Stimulated activated CD4-positive, alpha-beta T cell treated with anti-CD3 and anti-CD28 coated beads, Interleukin-4, amount 100 ng/mL, for 4 hours (primary cell): ENCODE measurements at regions not wholly inside any gene's neighbourhood (a gene's known extent, or its start where the extent isn't known, plus 50 kb on each side); places are given as distances from the start of the nearest gene placed in this dataset.
A peak's percentile ranks its signal among the peaks of the same experiment; 100 is the strongest.

Experiments used
- DNase-seq, 2 experiments: peaks; one replicate each; pipeline ENCODE4 v3.0.0-alpha.2; 2020

GRCh38 chr9:124179196-124180071 is 78.3 kb upstream of the NEK6 start:
- no peak for DNase-seq

DNA sequence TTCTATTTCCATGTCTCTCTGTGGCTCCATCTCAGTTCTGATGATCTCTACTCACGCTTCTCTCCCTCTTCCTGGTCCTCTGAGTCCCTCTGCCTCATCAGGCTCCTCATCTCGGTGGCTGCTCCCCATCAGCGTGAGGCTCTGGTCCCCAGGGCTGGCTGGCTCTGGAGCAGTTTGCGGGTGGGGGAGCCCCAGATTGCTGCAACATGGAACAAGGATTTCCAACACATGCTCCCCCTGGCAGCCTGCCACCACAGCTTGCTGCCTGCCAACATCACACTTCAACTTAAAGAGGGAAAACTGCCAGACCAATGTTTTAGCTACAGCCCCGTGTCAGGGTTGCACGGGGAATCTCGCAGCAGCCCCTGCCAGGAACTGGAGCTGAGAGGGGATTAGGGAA is 77.2 kb upstream of the NEK6 start:
- DNase-seq, result no peak

- no peak for DNase-seq
These were observed 75.0 kb upstream of the NEK6 start for GRCh38 chr9:124182741-124183140.

DNA sequence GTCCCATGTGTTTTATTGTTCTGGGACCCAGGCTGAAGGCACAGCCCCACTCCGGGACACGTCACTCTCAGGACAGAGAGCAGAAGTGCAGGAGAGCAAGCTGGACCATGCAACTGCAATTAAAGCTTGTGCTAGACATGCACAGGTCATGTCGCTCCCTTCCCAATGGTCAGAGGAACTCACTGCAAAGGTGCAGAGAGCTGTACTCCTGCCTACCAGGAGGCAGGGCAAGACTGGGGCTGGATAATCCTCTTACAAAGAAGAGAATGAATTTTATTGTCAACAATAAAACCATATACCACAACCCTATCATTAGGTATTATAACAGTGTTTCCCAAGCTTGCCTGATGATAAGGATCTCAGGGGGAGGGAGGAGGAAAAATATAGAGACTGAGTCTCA is 74.0 kb upstream of the NEK6 start:
- no peak for DNase-seq

GRCh38 chr9:124185413-124185812 is 72.3 kb upstream of the NEK6 start:
- no peak for DNase-seq

DNA sequence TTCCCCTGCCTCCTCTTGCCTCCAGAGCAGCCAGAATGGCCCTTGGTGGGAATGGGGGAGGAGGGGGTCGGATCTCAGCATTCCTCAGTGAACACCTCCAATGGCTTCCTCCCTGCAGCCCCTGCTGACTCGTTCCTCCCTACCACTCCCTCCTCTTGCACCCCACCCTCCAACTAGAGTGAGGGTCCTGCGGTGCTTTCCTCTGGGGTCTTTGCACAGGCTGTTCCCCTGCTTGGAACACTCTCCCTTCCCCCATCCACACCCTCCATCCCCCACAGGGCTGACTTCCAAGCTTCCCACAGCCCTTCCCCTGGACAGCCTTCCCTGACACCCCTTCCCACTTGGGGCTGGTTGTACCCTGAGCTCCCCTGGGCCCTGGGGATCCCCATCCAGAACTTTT is 70.4 kb upstream of the NEK6 start:
- DNase-seq, result no peak

GRCh38 chr9:124188331-124189110 is 69.2 kb upstream of the NEK6 start:
- no peak for DNase-seq

GRCh38 chr9:124190761-124191160 is 67.0 kb upstream of the NEK6 start:
- DNase-seq, result no peak

DNA sequence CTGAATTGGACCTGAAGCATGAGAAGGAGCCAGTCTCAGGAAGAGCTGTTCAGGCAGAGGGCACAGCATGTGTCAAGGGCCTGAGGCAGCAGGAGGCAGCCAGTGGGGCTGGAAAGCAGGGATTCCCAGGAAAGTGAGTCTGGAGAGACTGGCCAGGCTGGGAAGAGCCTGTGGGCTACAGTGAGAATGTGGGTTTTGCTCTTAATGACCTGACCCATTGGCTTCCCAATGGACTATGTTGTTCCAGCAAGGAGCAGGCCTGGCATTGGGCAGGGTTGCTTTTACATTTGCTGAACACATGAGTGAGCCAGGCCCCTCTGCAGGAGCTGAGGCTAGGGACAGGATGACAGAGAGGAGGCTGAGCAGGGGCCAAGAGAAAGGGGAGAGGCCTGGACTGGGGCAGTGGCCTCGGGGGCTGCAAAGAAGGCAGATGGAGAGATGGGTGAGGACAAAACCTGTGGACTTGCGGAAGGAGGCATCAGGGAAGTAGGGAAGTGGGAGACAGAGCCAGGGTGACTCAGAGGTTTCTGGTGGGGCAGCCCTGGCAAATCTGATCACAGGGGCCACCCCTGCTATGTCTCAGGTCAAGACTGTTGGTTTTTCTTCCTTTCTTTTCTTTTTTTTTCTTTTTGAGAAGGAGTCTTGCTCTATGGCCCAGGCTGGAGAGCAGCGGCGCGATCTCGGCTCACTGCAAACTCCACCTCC is 65.9 kb upstream of the NEK6 start:
- no peak for DNase-seq

GRCh38 chr9:124196814-124197176 is 61.0 kb upstream of the NEK6 start:
- DNase-seq, result no peak

DNA sequence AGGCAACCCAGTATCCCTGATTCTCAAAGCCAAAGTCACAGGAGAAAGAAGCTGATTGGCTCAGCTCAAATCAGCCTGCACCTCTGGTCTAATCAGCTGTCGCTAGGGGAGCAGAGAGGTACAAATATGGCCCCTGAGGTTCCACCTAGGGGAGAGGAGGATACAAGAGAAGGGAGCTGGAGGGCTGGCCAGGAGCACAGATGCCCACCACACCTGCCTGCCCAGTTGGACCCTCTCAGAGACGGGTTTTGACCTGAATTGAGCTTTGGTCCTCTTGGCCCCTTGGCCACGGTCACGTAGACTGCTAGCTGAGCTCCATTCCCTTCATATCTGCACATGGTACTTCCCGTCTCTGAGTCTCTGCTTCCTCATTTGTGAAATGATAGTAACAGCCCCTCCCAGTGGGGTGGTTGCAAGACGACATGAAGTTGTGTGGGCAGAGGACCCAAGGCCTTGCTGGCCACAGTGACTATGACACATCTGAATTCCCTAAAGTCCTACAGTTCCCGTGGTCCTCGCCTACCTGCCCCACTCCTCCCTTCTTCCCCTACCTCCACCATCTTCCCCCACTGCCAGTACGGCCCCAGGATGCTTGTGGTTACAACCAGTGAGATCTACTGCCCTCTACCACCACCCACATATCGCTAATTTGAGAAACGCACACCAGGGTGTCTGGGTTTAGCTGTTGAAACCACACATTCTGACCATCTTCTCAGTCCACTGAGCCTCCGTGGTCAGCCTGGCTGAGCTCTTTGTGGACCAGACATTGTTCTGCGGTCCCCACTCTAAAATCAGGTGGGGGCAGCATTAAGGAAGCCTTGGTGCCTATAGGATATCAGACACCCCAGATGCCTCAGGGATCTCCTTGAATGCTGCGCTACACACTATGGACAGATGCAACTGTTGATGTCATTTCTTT is 60.3 kb upstream of the NEK6 start:
- DNase-seq, result no peak

DNA sequence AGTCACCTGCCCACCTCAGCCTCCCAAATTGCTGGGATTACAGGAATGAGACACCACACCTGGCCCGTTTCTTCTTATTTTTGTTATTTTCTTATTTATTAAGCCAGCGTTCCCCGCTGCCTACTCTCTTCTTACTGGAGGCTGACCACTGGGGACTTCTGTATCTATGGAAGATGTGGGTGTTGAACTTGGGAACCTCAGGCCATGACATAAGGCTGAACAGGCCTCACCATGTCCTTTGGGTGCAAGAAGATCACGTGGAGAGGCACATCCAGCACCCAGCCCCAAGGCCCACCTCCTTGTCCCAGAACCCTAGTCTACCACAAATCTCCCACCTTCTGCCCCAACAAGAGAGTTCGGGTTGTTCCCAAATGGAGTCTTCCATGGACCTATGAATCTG is 59.4 kb upstream of the NEK6 start:
- DNase-seq, result no peak

GRCh38 chr9:124198948-124199347 is 58.8 kb upstream of the NEK6 start:
- no peak for DNase-seq

DNA sequence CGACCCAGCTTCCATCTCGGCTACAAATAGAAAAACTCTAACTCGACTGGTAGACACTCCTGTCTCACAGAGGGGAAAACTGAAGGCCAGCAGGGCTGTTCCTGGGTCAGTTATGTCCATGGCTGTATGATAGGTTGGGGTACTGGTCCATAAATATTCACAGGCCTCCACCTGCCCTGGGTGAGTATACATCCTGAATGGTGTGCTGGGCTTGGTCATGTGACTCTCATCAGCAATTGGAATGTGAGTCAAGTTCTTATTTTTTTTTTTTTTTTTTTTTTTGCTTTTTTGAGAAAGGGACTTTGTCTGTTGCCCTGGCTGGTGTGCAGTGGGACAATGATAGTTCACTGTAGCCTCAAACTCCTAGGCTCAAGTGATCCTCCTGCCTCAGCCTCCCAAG is 58.3 kb upstream of the NEK6 start:
- DNase-seq, result no peak

DNA sequence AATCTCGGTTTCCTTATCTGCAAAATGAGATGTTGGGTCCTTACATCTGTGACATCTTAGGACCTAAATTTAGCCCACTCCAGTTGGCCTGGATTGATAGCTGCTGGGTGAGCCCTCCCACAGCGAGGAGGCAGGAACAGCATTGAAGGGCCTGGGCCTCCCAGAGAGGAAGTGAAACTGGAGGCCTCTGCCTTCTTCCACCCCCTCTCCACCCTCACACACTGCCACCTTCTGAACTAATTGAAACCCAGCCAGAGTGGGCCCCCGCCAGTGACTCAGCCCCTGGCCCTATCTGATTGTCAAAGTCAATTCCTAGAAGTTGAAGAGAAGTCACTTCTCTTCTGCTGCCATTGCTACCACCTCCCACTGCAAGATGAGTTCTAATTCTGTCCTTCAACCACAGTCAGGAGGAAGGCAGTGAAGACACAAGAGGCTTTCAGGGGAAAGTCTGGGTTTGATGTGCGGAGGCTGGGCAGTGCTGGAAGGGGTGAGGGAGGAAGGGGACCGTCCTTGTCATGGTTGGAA is 55.2 kb upstream of the NEK6 start:
- peak; percentile 76 to 89 for DNase-seq

DNA sequence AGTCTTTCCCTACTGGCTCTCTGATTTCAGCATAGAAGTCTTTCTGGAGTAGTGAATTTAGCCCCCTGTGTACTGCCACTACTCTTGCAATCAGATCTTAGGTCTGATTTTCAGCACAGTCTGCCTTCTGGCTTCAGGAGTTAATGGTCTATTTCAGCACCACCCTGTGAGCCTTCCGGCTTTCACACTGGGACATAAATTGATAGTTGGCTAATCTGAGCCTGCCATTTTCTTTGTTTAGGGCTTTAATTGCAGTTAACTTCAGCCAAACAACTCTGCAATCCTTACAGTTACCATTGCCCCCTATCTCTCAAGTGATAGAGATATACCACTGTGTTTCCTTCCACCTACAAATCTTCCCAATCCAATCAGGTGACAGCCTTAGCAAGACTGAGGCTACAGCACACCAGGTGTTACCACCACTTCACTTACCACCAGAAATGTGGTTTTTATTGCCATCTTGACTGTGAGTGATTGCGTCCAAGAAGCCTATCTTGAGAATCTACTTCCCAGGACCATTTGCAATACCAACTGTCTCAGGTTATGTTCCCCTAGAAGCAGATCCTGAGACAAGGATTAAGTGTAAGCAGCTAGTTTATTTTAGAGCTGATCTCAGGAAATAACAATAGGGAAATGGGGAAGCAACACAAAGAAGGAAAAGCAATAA is 51.9 kb upstream of the NEK6 start:
- no peak for DNase-seq

DNA sequence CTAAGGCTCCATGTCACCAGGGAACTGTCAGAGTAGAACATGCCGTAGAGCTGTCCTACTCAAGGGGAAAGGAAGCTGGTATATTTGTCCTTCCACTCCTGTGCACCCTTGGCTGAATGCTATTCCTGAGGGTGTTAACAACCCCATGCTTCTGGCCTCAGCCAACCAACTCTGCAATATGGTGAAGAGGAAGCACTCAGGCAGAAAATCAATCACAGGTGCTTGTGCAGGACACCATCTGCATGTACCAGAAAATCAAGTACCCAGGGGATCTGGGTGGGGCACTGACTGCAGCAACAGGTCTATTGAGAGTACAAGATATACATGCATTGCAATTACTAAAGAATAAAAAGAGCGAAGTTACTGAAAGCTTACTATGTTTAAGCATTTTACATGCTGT is 51.4 kb upstream of the NEK6 start:
- DNase-seq, result no peak
